Activated B cell treated with CpG ODN at 0.5 μM for 24 hours (primary cell): ENCODE measurements at regions not wholly inside any gene's neighbourhood (a gene's known extent, or its start where the extent isn't known, plus 50 kb on each side); places are given as distances from the start of the nearest gene placed in this dataset.

Experiments used
- ATAC-seq: fragments of 200-7000 bp; cut with Tn5 transposase; one replicate; pipeline ENCODE4 v1.10.0; 2021; ENCODE audit warnings: low read depth, mild to moderate bottlenecking, moderate library complexity
- CTCF ChIA-PET: fragments of 350-600 bp; sonication (Branson Sonifier 250); formaldehyde crosslinking; loops from one replicate; lab custom pipeline; 2021; ENCODE audit warnings: antibody characterized with exemption; lab: Charles Lee
- POLR2A ChIA-PET: fragments of 350-600 bp; sonication (Branson Sonifier 250); formaldehyde crosslinking; loops from one replicate; lab custom pipeline; 2021; ENCODE audit warnings: antibody characterized with exemption; lab: Charles Lee
- DNase-seq: peaks from one replicate; pipeline ENCODE4 v3.0.0; 2022
- H3K27ac Mint-ChIP-seq: one replicate; pipeline ENCODE4 v1.8.0; 2020; ENCODE audit warnings: mixed read lengths
- H3K27me3 Mint-ChIP-seq: one replicate; pipeline ENCODE4 v1.8.0; 2021; ENCODE audit warnings: mixed read lengths
- H3K36me3 Mint-ChIP-seq: one replicate; pipeline ENCODE4 v1.8.0; 2021; ENCODE audit warnings: low read depth, mixed read lengths
- H3K4me1 Mint-ChIP-seq: one replicate; pipeline ENCODE4 v1.8.0; 2021; ENCODE audit warnings: mixed read lengths
- H3K4me3 Mint-ChIP-seq: one replicate; pipeline ENCODE4 v1.8.0; 2020; ENCODE audit warnings: mild to moderate bottlenecking, mixed read lengths
- H3K9me3 Mint-ChIP-seq: one replicate; pipeline ENCODE4 v1.8.0; 2020; ENCODE audit warnings: mixed read lengths
- CTCF ChIP-seq: fragments of 200-600 bp; IDR thresholded peaks from one replicate; pipeline ENCODE4 v1.8.0; 2022; ENCODE audit warnings: antibody characterized with exemption, mild to moderate bottlenecking
- intact Hi-C: fragments of 100-400 bp; cut with micrococcal nuclease; formaldehyde crosslinking; loops from one replicate; pipeline ENCODE4 v1.15.1; 2024

GRCh38 chr1:101077849-101078248 is 52.3 kb upstream of the DPH5 start:
- ChIA-PET POLR2A (no interaction called here), CTCF (no interaction called here)
- intact Hi-C loops = no loop called here
- ATAC-seq (no peak), DNase-seq (no peak)
- Mint-ChIP-seq H3K27ac (no peak overlapping the region), H3K9me3 (no peaks in the 10 kb centered on the region), H3K36me3 (peaks cover 52% of the 10 kb centered on the region), H3K4me3 (no peak overlapping the region), H3K4me1 (peaks cover 33% of the 10 kb centered on the region), H3K27me3 (no peaks in the 10 kb centered on the region)
- TF ChIP-seq CTCF = no peak

GRCh38 chr1:101075926-101076325 is 50.3 kb upstream of the DPH5 start:
- no peak for TF ChIP-seq CTCF
- Mint-ChIP-seq H3K27me3 (no peaks in the 10 kb centered on the region), H3K27ac (no peak overlapping the region), H3K4me3 (no peak overlapping the region), H3K36me3 (peaks cover 51% of the 10 kb centered on the region), H3K4me1 (peaks cover 33% of the 10 kb centered on the region), H3K9me3 (no peaks in the 10 kb centered on the region)
- ChIA-PET CTCF (interaction anchor here (1.0 kb wide), 1 partner anchor 12 kb away, joined by 3 read pairs; no protein-coding TSS in a partner anchor), POLR2A (interaction anchor here (0.6 kb wide), 1 partner anchor 182 kb away, joined by 3 read pairs; no protein-coding TSS in a partner anchor)
- DNase-seq (no peak), ATAC-seq (no peak)
- intact Hi-C loops = no loop called here
